DND-41 (cell line): ENCODE measurements at regions not wholly inside any gene's neighbourhood (a gene's known extent, or its start where the extent isn't known, plus 50 kb on each side); places are given as distances from the start of the nearest gene placed in this dataset.

ENCODE experiments used
- ATAC-seq: fragments of 200-7000 bp; cut with Tn5 transposase; 3 replicates; pipeline ENCODE4 v1.9.1; 2021; ENCODE audit warnings: low read depth; ENCODE audit not compliant: insufficient read depth
- DNase-seq: peaks from one replicate; pipeline ENCODE4 v3.0.0-alpha.2; 2020
- H2AFZ ChIP-seq: 2 replicates; pipeline ENCODE4 v1.6.0; 2012; ENCODE audit warnings: low read depth, low read length
- H3K27ac ChIP-seq: 2 replicates; pipeline ENCODE4 v1.5.1; 2012; ENCODE audit warnings: low read length, inconsistent platforms
- H3K27me3 ChIP-seq: fragments of 200-600 bp; sonication (generic); 2 replicates; pipeline ENCODE4 v1.6.0; 2012; ENCODE audit warnings: low read length, mild to moderate bottlenecking, inconsistent platforms; ENCODE audit not compliant: insufficient read depth, poor library complexity
- H3K36me3 ChIP-seq: 2 replicates; pipeline ENCODE4 v1.5.1; 2012; ENCODE audit warnings: low read length, inconsistent platforms; ENCODE audit not compliant: insufficient read depth
- H3K4me1 ChIP-seq: 2 replicates; pipeline ENCODE4 v1.5.1; 2012; ENCODE audit warnings: mild to moderate bottlenecking, low read length; ENCODE audit not compliant: insufficient read depth
- H3K4me2 ChIP-seq: 2 replicates; pipeline ENCODE4 v1.6.0; 2012; ENCODE audit warnings: mild to moderate bottlenecking, moderate library complexity, low read length, inconsistent platforms; ENCODE audit not compliant: insufficient read depth
- H3K4me3 ChIP-seq, 2 experiments: fragments of 200-600 bp in 1 of 2; shearing (Covaris generic) in 1 of 2; 2 replicates each; pipeline ENCODE4 v1.5.1; 2012 to 2016; ENCODE audit warnings: inconsistent platforms in 2 of 2, low read length in 2 of 2, mild to moderate bottlenecking in 2 of 2, low read depth in 1 of 2, moderate library complexity in 1 of 2
- H3K79me2 ChIP-seq: 2 replicates; pipeline ENCODE4 v1.6.0; 2012; ENCODE audit warnings: low read length, inconsistent platforms; ENCODE audit not compliant: insufficient read depth
- H3K9ac ChIP-seq: 2 replicates; pipeline ENCODE4 v1.6.0; 2012; ENCODE audit warnings: low read depth, mild to moderate bottlenecking, inconsistent platforms, low read length, moderate library complexity
- H3K9me3 ChIP-seq: 2 replicates; pipeline ENCODE4 v1.5.1; 2012; ENCODE audit warnings: low read length, moderate library complexity, mild to moderate bottlenecking, inconsistent platforms; ENCODE audit not compliant: insufficient read depth, severe bottlenecking
- H4K20me1 ChIP-seq: 2 replicates; pipeline ENCODE4 v1.6.0; 2012; ENCODE audit warnings: low read length; ENCODE audit not compliant: insufficient read depth
- EZH2 ChIP-seq: IDR thresholded peaks from 3 replicates; pipeline ENCODE4 v1.6.1; 2012; ENCODE audit warnings: borderline replicate concordance, low read depth, mild to moderate bottlenecking, moderate library complexity, low read length, inconsistent platforms; ENCODE audit not compliant: severe bottlenecking
- TF ChIP-seq, protein P1 (sequence below): IDR thresholded peaks from 2 replicates; pipeline ENCODE4 v1.5.1; 2012; ENCODE audit warnings: borderline replicate concordance, low read length, moderate library complexity, mild to moderate bottlenecking; ENCODE audit not compliant: poor library complexity, severe bottlenecking; ENCODE audit errors: extremely low read depth

GRCh38 chr16:76963614-76964315 lies 227.2 kb upstream of the MON1B start:
- Histone ChIP-seq H3K4me2 (no peak overlapping the region), H3K4me3 (no peak overlapping the region), H3K27me3 (no peaks in the 10 kb centered on the region), H3K27ac (no peak overlapping the region), H2AFZ (no peak overlapping the region), H3K79me2 (no peaks in the 10 kb centered on the region), H3K9me3 (no peaks in the 10 kb centered on the region), H3K4me1 (no peaks in the 10 kb centered on the region), H4K20me1 (no peaks in the 10 kb centered on the region), H3K9ac (no peak overlapping the region), H3K36me3 (no peaks in the 10 kb centered on the region)
- TF ChIP-seq, protein P1, sequence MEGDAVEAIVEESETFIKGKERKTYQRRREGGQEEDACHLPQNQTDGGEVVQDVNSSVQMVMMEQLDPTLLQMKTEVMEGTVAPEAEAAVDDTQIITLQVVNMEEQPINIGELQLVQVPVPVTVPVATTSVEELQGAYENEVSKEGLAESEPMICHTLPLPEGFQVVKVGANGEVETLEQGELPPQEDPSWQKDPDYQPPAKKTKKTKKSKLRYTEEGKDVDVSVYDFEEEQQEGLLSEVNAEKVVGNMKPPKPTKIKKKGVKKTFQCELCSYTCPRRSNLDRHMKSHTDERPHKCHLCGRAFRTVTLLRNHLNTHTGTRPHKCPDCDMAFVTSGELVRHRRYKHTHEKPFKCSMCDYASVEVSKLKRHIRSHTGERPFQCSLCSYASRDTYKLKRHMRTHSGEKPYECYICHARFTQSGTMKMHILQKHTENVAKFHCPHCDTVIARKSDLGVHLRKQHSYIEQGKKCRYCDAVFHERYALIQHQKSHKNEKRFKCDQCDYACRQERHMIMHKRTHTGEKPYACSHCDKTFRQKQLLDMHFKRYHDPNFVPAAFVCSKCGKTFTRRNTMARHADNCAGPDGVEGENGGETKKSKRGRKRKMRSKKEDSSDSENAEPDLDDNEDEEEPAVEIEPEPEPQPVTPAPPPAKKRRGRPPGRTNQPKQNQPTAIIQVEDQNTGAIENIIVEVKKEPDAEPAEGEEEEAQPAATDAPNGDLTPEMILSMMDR, result no peak
- no peak for TF ChIP-seq EZH2
- ATAC-seq (no peak), DNase-seq (no peak)

DNA sequence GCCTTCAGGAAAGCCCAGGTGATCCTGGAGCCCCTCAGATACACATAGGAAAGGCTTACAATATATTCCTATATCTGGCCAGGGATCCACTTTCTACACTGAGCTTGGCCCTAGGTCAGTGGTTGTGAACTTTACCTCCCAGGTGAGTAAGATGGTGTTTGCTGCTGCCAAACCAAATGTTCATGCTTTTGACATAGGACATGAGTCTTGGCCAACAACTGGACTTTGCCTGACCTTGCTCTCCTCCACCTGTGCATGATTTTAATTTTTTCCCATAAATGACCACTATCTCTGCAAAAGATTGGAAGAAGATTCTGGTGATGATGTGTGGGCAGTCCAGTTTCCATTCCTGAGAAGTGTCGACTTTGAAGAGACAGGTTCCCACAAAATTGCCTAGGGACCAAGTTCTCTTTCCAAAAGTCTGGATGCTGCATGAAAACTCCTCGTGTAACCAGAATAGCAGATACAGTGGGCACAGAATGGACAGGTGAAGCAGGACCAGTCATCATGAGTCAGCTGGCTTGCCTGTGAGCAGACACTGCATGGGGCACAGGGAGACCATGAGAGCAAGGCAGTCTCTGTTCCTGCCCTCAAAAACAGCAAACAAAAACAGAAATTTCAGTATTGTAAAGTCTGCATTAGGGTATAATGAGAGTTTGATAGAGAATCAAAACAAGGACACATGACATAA lies 226.4 kb upstream of the MON1B start:
- no peak for DNase-seq
- Histone ChIP-seq H3K27me3 (no peaks in the 10 kb centered on the region), H4K20me1 (no peaks in the 10 kb centered on the region), H3K79me2 (no peaks in the 10 kb centered on the region), H3K9me3 (no peaks in the 10 kb centered on the region), H3K9ac (no peak overlapping the region), H3K36me3 (no peaks in the 10 kb centered on the region), H3K4me1 (no peaks in the 10 kb centered on the region), H3K27ac (no peak overlapping the region), H2AFZ (no peak overlapping the region), H3K4me3 (no peak overlapping the region), H3K4me2 (no peak overlapping the region)
- no peak for TF ChIP-seq EZH2
- TF ChIP-seq, protein P1, result no peak
- ATAC-seq, result no peak

DNA sequence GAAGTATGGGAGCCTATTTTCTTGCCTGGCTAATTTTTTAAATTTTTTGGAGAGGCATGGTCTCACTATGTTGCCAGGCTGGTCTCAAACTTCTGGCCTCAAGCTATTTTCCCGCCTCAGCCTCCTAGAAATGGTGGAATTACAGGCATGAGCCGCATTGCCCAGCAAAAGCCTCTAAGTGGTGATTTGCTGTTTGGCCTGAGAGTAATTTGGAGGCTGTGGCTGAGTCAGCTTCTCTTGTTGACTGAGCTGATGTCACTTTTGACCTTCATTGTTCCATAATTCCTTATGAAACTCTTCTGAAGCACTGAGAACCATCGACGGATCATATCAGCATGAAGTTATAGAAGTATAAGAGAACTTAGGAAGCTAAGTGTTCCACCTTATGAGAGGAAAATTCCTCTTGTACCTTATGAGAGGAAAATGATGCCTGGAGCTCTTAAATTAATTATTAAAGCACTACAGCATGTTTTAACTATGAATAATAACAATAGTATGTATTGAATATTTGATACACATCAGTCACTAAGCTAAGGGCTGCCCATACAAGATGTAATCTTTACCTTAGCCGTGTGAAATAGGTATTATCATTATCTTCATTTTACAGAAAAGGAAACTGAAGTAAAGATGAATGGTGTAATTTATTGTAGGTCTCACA lies 220.8 kb upstream of the MON1B start:
- Histone ChIP-seq H3K9me3 (no peaks in the 10 kb centered on the region), H3K9ac (no peak overlapping the region), H3K4me3 (no peak overlapping the region), H3K36me3 (no peaks in the 10 kb centered on the region), H2AFZ (no peak overlapping the region), H3K27me3 (no peaks in the 10 kb centered on the region), H3K27ac (no peak overlapping the region), H3K4me2 (no peak overlapping the region), H3K4me1 (no peaks in the 10 kb centered on the region), H3K79me2 (no peaks in the 10 kb centered on the region), H4K20me1 (no peaks in the 10 kb centered on the region)
- TF ChIP-seq EZH2, result no peak
- ATAC-seq, result no peak
- no peak for DNase-seq

DNA sequence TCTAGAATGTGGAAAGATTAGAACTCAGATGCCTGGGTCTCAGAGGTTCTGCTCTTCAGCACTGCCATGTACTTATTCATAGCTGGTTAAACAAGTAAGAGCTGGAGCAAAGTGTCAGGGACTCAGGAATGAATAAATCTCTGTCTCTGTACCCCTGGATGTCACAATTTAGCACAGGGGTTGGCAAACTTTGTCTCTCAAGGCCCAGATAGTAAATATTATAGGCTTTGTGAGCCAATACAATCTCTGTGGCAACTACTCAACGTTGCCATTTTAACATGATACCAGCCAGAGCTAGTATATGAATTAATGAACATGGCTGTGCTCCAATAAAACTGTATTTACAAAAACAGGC lies 220.3 kb upstream of the MON1B start:
- ATAC-seq (no peak), DNase-seq (no peak)
- H3K4me3 ChIP-seq, result no peak overlapping the region

More for the DNA sequence above, 220.3 kb upstream of the MON1B start:
- H3K36me3 ChIP-seq, result no peaks in the 10 kb centered on the region
- H4K20me1 ChIP-seq, result no peaks in the 10 kb centered on the region
- H3K27me3 ChIP-seq, result no peaks in the 10 kb centered on the region
- peaks cover 3% of the 10 kb centered on the region for H3K4me1 ChIP-seq
- TF ChIP-seq, protein P1, result no peak
- no peak for TF ChIP-seq EZH2
- H3K9ac ChIP-seq, result no peak overlapping the region
- no peak overlapping the region for H3K27ac ChIP-seq
- no peaks in the 10 kb centered on the region for H3K79me2 ChIP-seq
- H3K9me3 ChIP-seq, result no peaks in the 10 kb centered on the region
- no peak overlapping the region for H3K4me2 ChIP-seq
- no peak overlapping the region for H2AFZ ChIP-seq
